ENCODE measurements at regions not wholly inside any gene's neighbourhood (a gene's known extent, or its start where the extent isn't known, plus 50 kb on each side); places are given as distances from the start of the nearest gene placed in this dataset.

- TF ChIP-seq POLR2G (IDR thresholded peaks at IDR 0.05; ENCODE audit: low read depth, low read length) (no peak), U2AF2 (IDR thresholded peaks at IDR 0.05; ENCODE audit: low read depth, low read length) (no peak), ZBTB3 (CRISPR knock-in tag; IDR thresholded peaks at IDR 0.05; ENCODE audit: borderline replicate concordance, low read depth) (no peak), SALL1 (CRISPR knock-in tag; IDR thresholded peaks at IDR 0.05) (peak; percentile 37; the same call in 1 of the 2 replicates), ZNF512 (CRISPR knock-in tag; IDR thresholded peaks at IDR 0.05) (no peak), MYNN (CRISPR knock-in tag; IDR thresholded peaks at IDR 0.05; ENCODE audit: low read depth) (no peak), TCF7L2 (IDR thresholded peaks at IDR 0.05; ENCODE audit: low read depth, low read length) (no peak), EZH2 (conservative IDR thresholded peaks at IDR 0.05; ENCODE audit: low read depth, low read length) (no peak), ZNF792 (CRISPR knock-in tag; IDR thresholded peaks at IDR 0.05) (no peak)
- TF ChIP-seq, protein P1, sequence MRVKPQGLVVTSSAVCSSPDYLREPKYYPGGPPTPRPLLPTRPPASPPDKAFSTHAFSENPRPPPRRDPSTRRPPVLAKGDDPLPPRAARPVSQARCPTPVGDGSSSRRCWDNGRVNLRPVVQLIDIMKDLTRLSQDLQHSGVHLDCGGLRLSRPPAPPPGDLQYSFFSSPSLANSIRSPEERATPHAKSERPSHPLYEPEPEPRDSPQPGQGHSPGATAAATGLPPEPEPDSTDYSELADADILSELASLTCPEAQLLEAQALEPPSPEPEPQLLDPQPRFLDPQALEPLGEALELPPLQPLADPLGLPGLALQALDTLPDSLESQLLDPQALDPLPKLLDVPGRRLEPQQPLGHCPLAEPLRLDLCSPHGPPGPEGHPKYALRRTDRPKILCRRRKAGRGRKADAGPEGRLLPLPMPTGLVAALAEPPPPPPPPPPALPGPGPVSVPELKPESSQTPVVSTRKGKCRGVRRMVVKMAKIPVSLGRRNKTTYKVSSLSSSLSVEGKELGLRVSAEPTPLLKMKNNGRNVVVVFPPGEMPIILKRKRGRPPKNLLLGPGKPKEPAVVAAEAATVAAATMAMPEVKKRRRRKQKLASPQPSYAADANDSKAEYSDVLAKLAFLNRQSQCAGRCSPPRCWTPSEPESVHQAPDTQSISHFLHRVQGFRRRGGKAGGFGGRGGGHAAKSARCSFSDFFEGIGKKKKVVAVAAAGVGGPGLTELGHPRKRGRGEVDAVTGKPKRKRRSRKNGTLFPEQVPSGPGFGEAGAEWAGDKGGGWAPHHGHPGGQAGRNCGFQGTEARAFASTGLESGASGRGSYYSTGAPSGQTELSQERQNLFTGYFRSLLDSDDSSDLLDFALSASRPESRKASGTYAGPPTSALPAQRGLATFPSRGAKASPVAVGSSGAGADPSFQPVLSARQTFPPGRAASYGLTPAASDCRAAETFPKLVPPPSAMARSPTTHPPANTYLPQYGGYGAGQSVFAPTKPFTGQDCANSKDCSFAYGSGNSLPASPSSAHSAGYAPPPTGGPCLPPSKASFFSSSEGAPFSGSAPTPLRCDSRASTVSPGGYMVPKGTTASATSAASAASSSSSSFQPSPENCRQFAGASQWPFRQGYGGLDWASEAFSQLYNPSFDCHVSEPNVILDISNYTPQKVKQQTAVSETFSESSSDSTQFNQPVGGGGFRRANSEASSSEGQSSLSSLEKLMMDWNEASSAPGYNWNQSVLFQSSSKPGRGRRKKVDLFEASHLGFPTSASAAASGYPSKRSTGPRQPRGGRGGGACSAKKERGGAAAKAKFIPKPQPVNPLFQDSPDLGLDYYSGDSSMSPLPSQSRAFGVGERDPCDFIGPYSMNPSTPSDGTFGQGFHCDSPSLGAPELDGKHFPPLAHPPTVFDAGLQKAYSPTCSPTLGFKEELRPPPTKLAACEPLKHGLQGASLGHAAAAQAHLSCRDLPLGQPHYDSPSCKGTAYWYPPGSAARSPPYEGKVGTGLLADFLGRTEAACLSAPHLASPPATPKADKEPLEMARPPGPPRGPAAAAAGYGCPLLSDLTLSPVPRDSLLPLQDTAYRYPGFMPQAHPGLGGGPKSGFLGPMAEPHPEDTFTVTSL (CRISPR knock-in tag; IDR thresholded peaks at IDR 0.05; ENCODE audit: borderline replicate concordance): peak; percentile 91; the same call in 1 of the 2 replicates
- TF ChIP-seq, protein P2, sequence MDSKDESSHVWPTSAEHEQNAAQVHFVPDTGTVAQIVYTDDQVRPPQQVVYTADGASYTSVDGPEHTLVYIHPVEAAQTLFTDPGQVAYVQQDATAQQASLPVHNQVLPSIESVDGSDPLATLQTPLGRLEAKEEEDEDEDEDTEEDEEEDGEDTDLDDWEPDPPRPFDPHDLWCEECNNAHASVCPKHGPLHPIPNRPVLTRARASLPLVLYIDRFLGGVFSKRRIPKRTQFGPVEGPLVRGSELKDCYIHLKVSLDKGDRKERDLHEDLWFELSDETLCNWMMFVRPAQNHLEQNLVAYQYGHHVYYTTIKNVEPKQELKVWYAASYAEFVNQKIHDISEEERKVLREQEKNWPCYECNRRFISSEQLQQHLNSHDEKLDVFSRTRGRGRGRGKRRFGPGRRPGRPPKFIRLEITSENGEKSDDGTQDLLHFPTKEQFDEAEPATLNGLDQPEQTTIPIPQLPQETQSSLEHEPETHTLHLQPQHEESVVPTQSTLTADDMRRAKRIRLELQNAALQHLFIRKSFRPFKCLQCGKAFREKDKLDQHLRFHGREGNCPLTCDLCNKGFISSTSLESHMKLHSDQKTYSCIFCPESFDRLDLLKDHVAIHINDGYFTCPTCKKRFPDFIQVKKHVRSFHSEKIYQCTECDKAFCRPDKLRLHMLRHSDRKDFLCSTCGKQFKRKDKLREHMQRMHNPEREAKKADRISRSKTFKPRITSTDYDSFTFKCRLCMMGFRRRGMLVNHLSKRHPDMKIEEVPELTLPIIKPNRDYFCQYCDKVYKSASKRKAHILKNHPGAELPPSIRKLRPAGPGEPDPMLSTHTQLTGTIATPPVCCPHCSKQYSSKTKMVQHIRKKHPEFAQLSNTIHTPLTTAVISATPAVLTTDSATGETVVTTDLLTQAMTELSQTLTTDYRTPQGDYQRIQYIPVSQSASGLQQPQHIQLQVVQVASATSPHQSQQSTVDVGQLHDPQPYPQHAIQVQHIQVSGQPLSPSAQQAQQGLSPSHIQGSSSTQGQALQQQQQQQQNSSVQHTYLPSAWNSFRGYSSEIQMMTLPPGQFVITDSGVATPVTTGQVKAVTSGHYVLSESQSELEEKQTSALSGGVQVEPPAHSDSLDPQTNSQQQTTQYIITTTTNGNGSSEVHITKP (CRISPR knock-in tag; IDR thresholded peaks at IDR 0.05; ENCODE audit: low read depth): no peak
Measured at GRCh38 chr15:47415539-47415971, 301.8 kb upstream of the SEMA6D start (continued).
